Stomach (tissue), 4 donors: ENCODE measurements at regions not wholly inside any gene's neighbourhood (a gene's known extent, or its start where the extent isn't known, plus 50 kb on each side); places are given as distances from the start of the nearest gene placed in this dataset.

Experiments used
- CTCF ChIP-seq, 7 experiments: fragments of 450-650 bp in 4 of 7; fragments of 200-600 bp in 3 of 7; sonication (generic) in 3 of 7; IDR thresholded peaks; one replicate each; pipeline ENCODE4 v1.5.1; 2016 to 2019; ENCODE audit warnings: antibody characterized with exemption in 7 of 7, control low read depth in 2 of 7, mild to moderate bottlenecking in 1 of 7
- POLR2A ChIP-seq, 4 donors: fragments of 450-650 bp; IDR thresholded peaks; one replicate each; pipeline ENCODE4 v1.6.1; 2016; ENCODE audit warnings: antibody characterized with exemption in 4 of 4, control low read depth in 2 of 4, mild to moderate bottlenecking in 1 of 4, moderate library complexity in 1 of 4

GRCh38 chr4:132123870-132124623, 1025.0 kb upstream of the PCDH10 start:
- TF ChIP-seq CTCF (IDR thresholded peaks at IDR 0.05) (no peak), POLR2A (IDR thresholded peaks at IDR 0.05) (no peak)
